B cell (primary cell): ENCODE measurements at regions not wholly inside any gene's neighbourhood (a gene's known extent, or its start where the extent isn't known, plus 50 kb on each side); places are given as distances from the start of the nearest gene placed in this dataset.

Experiments
- ATAC-seq: fragments of 200-7000 bp; cut with Tn5 transposase; one replicate; pipeline ENCODE4 v1.10.0; 2021; ENCODE audit warnings: low read depth, mild to moderate bottlenecking, moderate number of reproducible peaks, moderate library complexity
- CTCF ChIA-PET: fragments of 350-600 bp; sonication (Branson Sonifier 250); formaldehyde crosslinking; loops from one replicate; lab custom pipeline; 2021; ENCODE audit warnings: antibody characterized with exemption, inconsistent platforms; lab: Charles Lee
- POLR2A ChIA-PET: fragments of 350-600 bp; sonication (Branson Sonifier 250); formaldehyde crosslinking; loops from one replicate; lab custom pipeline; 2021; ENCODE audit warnings: antibody characterized with exemption; lab: Charles Lee
- DNase-seq: peaks from one replicate; pipeline ENCODE4 v3.0.0; 2013
- H2AFZ ChIP-seq: 2 replicates; pipeline ENCODE4 v1.6.1; 2012; ENCODE audit warnings: mild to moderate bottlenecking, low read depth, low read length; ENCODE audit not compliant: insufficient read depth, poor library complexity, severe bottlenecking
- H3K27ac ChIP-seq, 2 donors: 1 replicate in 1 of 2; 2 replicates in 1 of 2; pipeline ENCODE4 v1.5.1; 2012 to 2013; ENCODE audit warnings: low read length in 2 of 2, mild to moderate bottlenecking in 2 of 2, moderate library complexity in 1 of 2
- H3K27me3 ChIP-seq, 4 experiments: fragments of 200-600 bp in 1 of 4; sonication (generic) in 1 of 4; replicated peaks in 1 of 4; 1 replicate in 2 of 4; 2 replicates in 2 of 4; pipeline versions ENCODE4 v1.6.1 to v1.7.0; 2013 to 2016; ENCODE audit warnings: low read length in 3 of 4, mild to moderate bottlenecking in 2 of 4, mixed read lengths in 1 of 4, moderate library complexity in 1 of 4; ENCODE audit not compliant: insufficient read depth in 4 of 4, control insufficient read depth in 3 of 4; ENCODE audit errors: control extremely low read depth in 1 of 4
- H3K36me3 ChIP-seq, 2 experiments: replicated peaks in 1 of 2; 1 replicate in 1 of 2; 2 replicates in 1 of 2; pipeline versions ENCODE4 v1.6.1 to v1.7.1; 2013; ENCODE audit warnings: low read length in 1 of 2; ENCODE audit not compliant: insufficient read depth in 2 of 2, control insufficient read depth in 1 of 2; ENCODE audit errors: control extremely low read depth in 1 of 2, extremely low read depth in 1 of 2
- H3K4me1 ChIP-seq, 2 donors: fragments of 200-600 bp in 1 of 2; sonication (generic) in 1 of 2; 1 replicate in 1 of 2; 2 replicates in 1 of 2; pipeline versions ENCODE4 v1.5.1 to v1.6.1; 2013 to 2017; ENCODE audit warnings: low read length in 2 of 2; ENCODE audit not compliant: control insufficient read depth in 2 of 2, insufficient read depth in 2 of 2
- H3K4me2 ChIP-seq: replicated peaks from 2 replicates; pipeline ENCODE3; 2012; ENCODE audit warnings: mild to moderate bottlenecking, low read depth, low read length; ENCODE audit not compliant: poor library complexity, severe bottlenecking
- H3K4me3 ChIP-seq, 5 experiments: fragments of 200-600 bp in 1 of 5; sonication (generic) in 1 of 5; 1 replicate in 3 of 5; 2 replicates in 2 of 5; pipeline versions ENCODE4 v1.5.1 to v1.7.0; 2011 to 2016; ENCODE audit warnings: low read length in 4 of 5, mild to moderate bottlenecking in 4 of 5, low read depth in 2 of 5, control low read depth in 1 of 5, moderate library complexity in 1 of 5; ENCODE audit not compliant: insufficient read depth in 1 of 5; ENCODE audit errors: control extremely low read depth in 1 of 5, extremely low read depth in 1 of 5
- H3K79me2 ChIP-seq: fragments of 200-600 bp; sonication (generic); one replicate; pipeline ENCODE4 v1.6.0; 2016; ENCODE audit warnings: low read length; ENCODE audit not compliant: control insufficient read depth, insufficient read depth
- H3K9ac ChIP-seq: fragments of 200-600 bp; sonication (generic); 2 replicates; pipeline ENCODE4 v1.6.1; 2017; ENCODE audit warnings: mild to moderate bottlenecking, low read length, moderate library complexity
- H3K9me3 ChIP-seq, 3 donors: one replicate each; pipeline versions ENCODE4 v1.6.1 to v1.7.1; 2013; ENCODE audit warnings: low read length in 2 of 3; ENCODE audit not compliant: control insufficient read depth in 2 of 3, insufficient read depth in 1 of 3; ENCODE audit errors: control extremely low read depth in 1 of 3
- H4K20me1 ChIP-seq: 2 replicates; pipeline ENCODE4 v1.6.0; 2012; ENCODE audit warnings: mild to moderate bottlenecking, low read length; ENCODE audit not compliant: insufficient read depth, control insufficient read depth, poor library complexity, severe bottlenecking
- H3K27ac Mint-ChIP-seq: one replicate; pipeline ENCODE4 v1.8.0; 2021; ENCODE audit warnings: mixed read lengths
- H3K27me3 Mint-ChIP-seq: one replicate; pipeline ENCODE4 v1.8.0; 2021; ENCODE audit warnings: mixed read lengths
- H3K4me1 Mint-ChIP-seq: one replicate; pipeline ENCODE4 v1.8.0; 2021; ENCODE audit warnings: mixed read lengths
- H3K4me3 Mint-ChIP-seq: one replicate; pipeline ENCODE4 v1.8.0; 2021; ENCODE audit warnings: mixed read lengths
- H3K9me3 Mint-ChIP-seq: one replicate; pipeline ENCODE4 v1.8.0; 2022; ENCODE audit warnings: mixed read lengths; ENCODE audit not compliant: insufficient read depth
- CTCF ChIP-seq: fragments of 200-600 bp; IDR thresholded peaks from one replicate; pipeline ENCODE4 v1.8.0; 2022; ENCODE audit warnings: antibody characterized with exemption, mild to moderate bottlenecking
- EZH2 ChIP-seq: IDR thresholded peaks from 2 replicates; pipeline ENCODE4 v1.6.1; 2012; ENCODE audit warnings: borderline replicate concordance, low read depth, mild to moderate bottlenecking, moderate library complexity, low read length; ENCODE audit not compliant: insufficient read depth, poor library complexity, severe bottlenecking
- WGBS: methylation state at CpG from one replicate; pipeline ENCODE4 v1.1.5; 2013; ENCODE audit warnings: missing lambda C conversion rate; ENCODE audit not compliant: insufficient coverage; 5-methylcytosine and 5-hydroxymethylcytosine counted together
- intact Hi-C: fragments of 100-400 bp; cut with micrococcal nuclease; formaldehyde crosslinking; loops from one replicate; pipeline ENCODE4 v1.10.0; 2022

- Histone ChIP-seq H3K36me3 (no peaks in the 10 kb centered on the region), H2AFZ (no peak overlapping the region), H3K79me2 (no peaks in the 10 kb centered on the region), H3K9me3 (no peaks in the 10 kb centered on the region), H4K20me1 (no peaks in the 10 kb centered on the region), H3K27ac (no peak overlapping the region), H3K4me3 (no peak overlapping the region), H3K4me1 (peaks cover 15% of the 10 kb centered on the region in 2 donors), H3K27me3 (peaks cover 0 to 3% (median 0%) of the 10 kb centered on the region in 4 experiments), H3K9ac (no peak overlapping the region), H3K4me2 (no peak overlapping the region)
- ChIA-PET POLR2A (no interaction called here), CTCF (no interaction called here)
- H3K27me3 Mint-ChIP-seq, result peaks cover 5% of the 10 kb centered on the region
- no peak for TF ChIP-seq CTCF
- no peak for TF ChIP-seq EZH2
- ATAC-seq, result no peak
- no peak overlapping the region for H3K27ac Mint-ChIP-seq
- no peaks in the 10 kb centered on the region for H3K9me3 Mint-ChIP-seq
- H3K4me1 Mint-ChIP-seq, result peaks cover 15% of the 10 kb centered on the region
- DNase-seq, result no peak
- WGBS, result 80% methylated on average over 1 of the region's 5 CpGs
- intact Hi-C loops, result no loop called here
- no peak overlapping the region for H3K4me3 Mint-ChIP-seq
Measured at GRCh38 chr7:28301148-28301641, 111.1 kb upstream of the CREB5 start.

DNA sequence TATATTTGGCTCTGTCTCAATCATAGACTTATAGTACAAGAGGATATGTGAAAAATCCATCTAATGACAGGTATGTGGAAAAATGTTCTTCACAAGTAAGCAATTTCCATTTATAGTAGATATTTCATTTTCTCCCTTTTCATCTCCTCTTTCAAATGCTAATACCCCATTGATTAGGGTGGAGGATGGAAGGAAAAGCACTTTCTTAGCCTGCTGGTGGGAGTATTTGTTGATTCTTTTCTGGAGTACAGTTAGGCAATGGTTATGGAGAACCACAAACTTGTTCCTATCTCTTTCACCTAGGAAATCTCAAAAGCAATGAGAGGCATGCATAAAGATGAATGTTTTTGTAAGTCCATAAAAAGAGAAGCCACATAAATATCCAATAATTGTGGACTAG, 108.0 kb upstream of the CREB5 start:
- ChIA-PET POLR2A (no interaction called here), CTCF (no interaction called here)
- no peaks in the 10 kb centered on the region for H3K4me1 ChIP-seq

More for the DNA sequence above, 108.0 kb upstream of the CREB5 start:
- Histone ChIP-seq H3K27ac (no peak overlapping the region), H3K79me2 (no peaks in the 10 kb centered on the region), H3K9ac (no peak overlapping the region), H3K4me3 (no peak overlapping the region), H2AFZ (no peak overlapping the region), H3K36me3 (no peaks in the 10 kb centered on the region), H3K27me3 (peaks cover 0 to 3% (median 0%) of the 10 kb centered on the region in 4 experiments), H4K20me1 (no peaks in the 10 kb centered on the region), H3K9me3 (no peaks in the 10 kb centered on the region), H3K4me2 (no peak overlapping the region)
- DNase-seq (no peak), ATAC-seq (no peak)
- Mint-ChIP-seq H3K27me3 (peaks cover 17% of the 10 kb centered on the region), H3K27ac (no peak overlapping the region), H3K9me3 (no peaks in the 10 kb centered on the region), H3K4me3 (no peak overlapping the region), H3K4me1 (no peaks in the 10 kb centered on the region)
- intact Hi-C loops, result no loop called here
- TF ChIP-seq CTCF (no peak), EZH2 (no peak)
